ENCODE measurements at regions not wholly inside any gene's neighbourhood (a gene's known extent, or its start where the extent isn't known, plus 50 kb on each side); places are given as distances from the start of the nearest gene placed in this dataset.
A peak's percentile ranks its signal among the peaks of the same experiment; 100 is the strongest.

GRCh38 chr6:11386323-11386722, 151.2 kb upstream of the TMEM170B start (continued):
- TF ChIP-seq IRF5 (IDR thresholded peaks at IDR 0.05; ENCODE audit: borderline replicate concordance) (no peak), POLR2AphosphoS2 (IDR thresholded peaks at IDR 0.05; ENCODE audit: low read depth, low read length) (no peak), MYC (IDR thresholded peaks at IDR 0.05; ENCODE audit: insufficient read depth, insufficient read length, insufficient replicate concordance, low read length, severe bottlenecking) (no peak), POU2F2 (IDR thresholded peaks at IDR 0.05; ENCODE audit: borderline replicate concordance, low read depth, low read length) (peak; percentile 85; the same call in 1 of the 3 replicates), CHD1 (IDR thresholded peaks at IDR 0.05; ENCODE audit: low read depth, low read length) (no peak), EZH2 (IDR thresholded peaks at IDR 0.05; ENCODE audit: borderline replicate concordance, control insufficient read depth, low read depth, low read length) (no peak), CBX5 (IDR thresholded peaks at IDR 0.05; ENCODE audit: low read depth) (peak; percentile 87; the same call in 1 of the 2 replicates), MLLT1 (IDR thresholded peaks at IDR 0.05) (peak; percentile 57; the same call in 1 of the 2 replicates), CREB1 (IDR thresholded peaks at IDR 0.05; ENCODE audit: low read depth) (0 out of 2 replicates have a peak, but pooled peaks have one; percentile 41), NBN (IDR thresholded peaks at IDR 0.05) (0 out of 2 replicates have a peak, but pooled peaks have one; percentile 27), EGR1 (IDR thresholded peaks at IDR 0.05; ENCODE audit: borderline replicate concordance in 1 of 2, low read depth in 2 of 2, low read length in 2 of 2) (no peak), ZBTB33 (IDR thresholded peaks at IDR 0.05) (no peak), ZNF622 (IDR thresholded peaks at IDR 0.05) (no peak), ZNF592 (IDR thresholded peaks at IDR 0.05) (no peak), ELK1 (IDR thresholded peaks at IDR 0.05; ENCODE audit: low read depth, low read length) (no peak), BCLAF1 (IDR thresholded peaks at IDR 0.05) (no peak)

Measured in GM12878 (cell line).